Memory B cell (primary cell): ENCODE measurements at regions not wholly inside any gene's neighbourhood (a gene's known extent, or its start where the extent isn't known, plus 50 kb on each side); places are given as distances from the start of the nearest gene placed in this dataset.
"Not testable (repeated sequence)": the region's sequence is repeated elsewhere in the genome, so short reads cannot be mapped to it uniquely, and the experiment has no call there.

ENCODE experiments used
- ATAC-seq: fragments of 150-1000 bp; cut with Tn5 transposase; 2 replicates; pipeline ENCODE4 v1.10.0; 2021; ENCODE audit warnings: low read depth, mild to moderate bottlenecking, moderate library complexity
- DNase-seq, 2 donors: peaks; one replicate each; pipeline ENCODE4 v3.0.0; 2022; ENCODE audit warnings: low spot score in 2 of 2
- H3K27ac Mint-ChIP-seq: one replicate; pipeline ENCODE4 v1.8.0; 2022; ENCODE audit warnings: mild to moderate bottlenecking, moderate library complexity, mixed read lengths
- H3K27me3 Mint-ChIP-seq: one replicate; pipeline ENCODE4 v1.8.0; 2022; ENCODE audit warnings: mixed read lengths
- H3K36me3 Mint-ChIP-seq: one replicate; pipeline ENCODE4 v1.8.0; 2022; ENCODE audit warnings: mild to moderate bottlenecking, mixed read lengths
- H3K4me1 Mint-ChIP-seq: one replicate; pipeline ENCODE4 v1.8.0; 2022; ENCODE audit warnings: mixed read lengths
- H3K4me3 Mint-ChIP-seq: one replicate; pipeline ENCODE4 v1.8.0; 2022; ENCODE audit warnings: mild to moderate bottlenecking, moderate library complexity, mixed read lengths
- H3K9me3 Mint-ChIP-seq: one replicate; pipeline ENCODE4 v1.8.0; 2022; ENCODE audit warnings: mixed read lengths

DNA sequence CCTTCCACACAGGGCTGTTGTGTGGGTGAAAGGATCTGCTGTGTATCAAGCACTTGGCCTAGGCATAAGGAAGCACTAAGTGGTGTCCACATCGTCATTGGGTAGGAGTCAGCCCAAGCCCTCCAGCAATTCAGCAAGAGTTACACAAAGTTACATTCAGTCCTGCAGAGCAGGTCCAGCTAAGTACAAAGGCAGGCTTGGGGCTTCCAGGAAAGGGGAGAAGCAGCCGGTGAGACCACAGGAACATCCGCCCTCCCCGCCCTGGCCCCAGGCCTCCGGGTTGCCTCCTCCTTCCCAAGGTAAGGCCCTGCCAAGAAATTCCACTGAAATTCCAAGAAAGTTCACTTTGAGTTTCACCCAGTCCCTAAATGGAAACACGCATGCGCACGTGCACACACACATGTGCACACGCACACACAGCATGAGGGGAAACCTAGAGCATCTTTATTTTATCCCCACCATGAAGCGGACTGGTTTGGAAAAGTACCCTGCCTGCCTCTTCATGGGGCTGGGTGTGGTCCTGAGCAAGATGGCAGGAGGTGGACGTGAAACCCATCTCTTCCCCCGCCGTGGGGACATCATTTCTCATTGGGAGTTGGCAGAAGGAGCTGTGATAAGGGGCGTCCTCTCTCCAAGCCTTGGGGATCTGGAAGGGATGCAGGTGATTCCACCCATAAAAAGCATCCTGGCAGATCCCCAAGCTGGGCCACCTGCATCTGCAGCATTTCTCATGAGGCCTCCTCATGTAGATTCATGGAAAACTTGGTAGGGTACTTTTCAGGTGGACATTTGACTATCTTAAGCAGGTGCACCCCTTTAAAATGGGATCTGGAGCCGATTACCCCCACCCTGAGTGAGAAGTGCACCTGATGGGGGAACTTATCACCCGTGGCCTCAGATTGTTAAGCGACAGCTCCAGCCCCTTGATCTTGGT, 69.1 kb upstream of the NANOS1 start:
- no peak for DNase-seq
- no peak for ATAC-seq
- H3K4me3 Mint-ChIP-seq: no peak overlapping the region

DNA sequence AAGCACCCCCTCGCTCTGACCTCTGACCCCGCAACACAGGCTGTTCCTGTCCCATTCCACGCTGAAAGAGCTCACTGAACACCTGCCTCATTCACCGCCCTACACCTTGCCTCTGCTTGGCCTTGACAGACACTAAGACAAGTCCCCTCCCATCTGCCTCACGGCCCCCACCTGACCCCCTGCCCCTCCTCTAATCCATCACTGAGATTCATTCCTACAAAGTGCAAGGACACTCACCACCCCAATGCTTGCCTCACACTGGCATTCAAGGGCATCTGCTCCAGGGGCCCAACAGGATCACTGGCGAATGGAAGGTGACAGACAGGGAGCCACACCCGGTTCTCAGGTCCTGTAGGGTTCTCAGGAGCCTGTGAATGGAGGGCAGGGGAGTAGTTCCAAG, 68.1 kb upstream of the NANOS1 start:
- ATAC-seq: no peak
- no peak overlapping the region for H3K4me3 Mint-ChIP-seq
- H3K27me3 Mint-ChIP-seq: peaks cover 24% of the 10 kb centered on the region
- no peak overlapping the region for H3K27ac Mint-ChIP-seq
- no peaks in the 10 kb centered on the region for H3K9me3 Mint-ChIP-seq
- no peaks in the 10 kb centered on the region for H3K36me3 Mint-ChIP-seq
- no peaks in the 10 kb centered on the region for H3K4me1 Mint-ChIP-seq
- DNase-seq: no peak

More for the DNA sequence above, 69.1 kb upstream of the NANOS1 start:
- Mint-ChIP-seq H3K27ac (no peak overlapping the region), H3K27me3 (peaks cover 20% of the 10 kb centered on the region), H3K9me3 (no peaks in the 10 kb centered on the region), H3K4me1 (no peaks in the 10 kb centered on the region), H3K36me3 (no peaks in the 10 kb centered on the region)

DNA sequence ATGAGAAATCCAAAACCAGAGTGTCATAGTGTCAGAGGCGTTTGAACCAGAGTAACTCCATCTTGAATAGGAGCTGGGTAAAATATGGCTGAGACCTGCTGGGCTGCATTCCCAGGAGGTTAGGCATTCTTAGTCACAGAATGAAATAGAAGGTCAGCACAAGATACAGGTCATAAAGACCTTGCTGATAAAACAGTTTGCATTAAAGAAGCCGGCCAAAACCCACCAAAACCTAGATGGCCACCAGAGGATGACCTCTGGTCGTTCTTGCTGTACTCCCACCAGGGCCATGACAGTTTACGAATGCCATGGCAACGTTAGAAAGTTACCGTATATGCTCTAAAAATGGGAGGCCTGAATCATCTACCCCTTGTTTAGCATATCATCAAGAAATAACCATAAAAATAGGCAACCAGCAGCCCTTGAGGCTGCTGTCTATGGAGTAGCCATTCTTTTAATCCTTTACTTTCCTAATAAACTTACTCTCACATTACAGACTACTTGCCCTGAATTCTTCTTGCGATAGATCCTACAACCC, 67.1 kb upstream of the NANOS1 start:
- H3K27me3 Mint-ChIP-seq: peaks cover 27% of the 10 kb centered on the region
- not testable (repeated sequence) for ATAC-seq, H3K36me3 Mint-ChIP-seq, H3K4me1 Mint-ChIP-seq, H3K27ac Mint-ChIP-seq, H3K4me3 Mint-ChIP-seq, DNase-seq, H3K9me3 Mint-ChIP-seq

DNA sequence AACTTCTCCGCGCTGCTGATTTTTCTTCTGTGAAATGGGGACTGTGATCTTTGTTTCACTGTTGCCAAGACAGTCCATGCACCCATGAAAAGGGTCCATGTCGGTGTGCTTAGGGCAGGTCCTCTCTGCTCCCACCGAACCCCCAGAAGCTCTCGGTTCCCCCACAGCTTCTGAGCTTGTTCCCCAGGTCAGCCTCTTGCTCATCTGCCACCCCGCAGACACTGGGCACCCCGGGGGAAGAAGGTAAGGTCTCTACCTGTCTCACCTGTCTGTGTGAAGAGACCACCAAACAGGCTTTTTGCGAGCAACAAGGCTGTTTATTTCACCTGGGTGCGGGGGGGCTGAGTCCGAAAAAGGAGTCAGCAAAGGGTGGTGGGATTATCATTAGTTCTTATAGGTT, 66.2 kb upstream of the NANOS1 start:
- Mint-ChIP-seq H3K27ac (no peak overlapping the region), H3K4me1 (no peaks in the 10 kb centered on the region), H3K36me3 (no peaks in the 10 kb centered on the region), H3K4me3 (no peak overlapping the region), H3K9me3 (no peaks in the 10 kb centered on the region), H3K27me3 (peaks cover 28% of the 10 kb centered on the region)
- ATAC-seq (no peak), DNase-seq (no peak)

DNA sequence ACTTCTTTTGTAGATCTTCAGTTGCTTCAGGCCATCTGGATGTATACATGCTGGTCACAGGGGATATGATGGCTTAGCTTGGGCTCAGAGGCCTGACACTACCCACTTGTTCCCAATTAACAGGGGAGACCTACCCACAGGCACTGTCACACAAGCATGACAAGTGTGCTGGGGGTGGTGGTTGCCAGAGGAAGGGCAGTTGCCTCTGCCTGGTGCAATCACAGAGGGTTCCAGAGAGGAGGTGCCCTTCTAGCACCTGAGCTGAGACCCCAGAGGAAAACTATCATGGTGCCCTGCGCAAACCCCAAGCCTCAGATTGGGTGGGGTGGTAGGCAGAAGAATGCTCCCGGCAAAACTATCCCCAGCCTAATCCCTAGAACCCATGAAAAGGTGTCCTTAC, 65.6 kb upstream of the NANOS1 start:
- no peak for DNase-seq
- peaks cover 30% of the 10 kb centered on the region for H3K27me3 Mint-ChIP-seq
- ATAC-seq: no peak
- H3K4me1 Mint-ChIP-seq: no peaks in the 10 kb centered on the region
- no peak overlapping the region for H3K4me3 Mint-ChIP-seq
- H3K27ac Mint-ChIP-seq: no peak overlapping the region
- no peaks in the 10 kb centered on the region for H3K36me3 Mint-ChIP-seq
- H3K9me3 Mint-ChIP-seq: no peaks in the 10 kb centered on the region

DNA sequence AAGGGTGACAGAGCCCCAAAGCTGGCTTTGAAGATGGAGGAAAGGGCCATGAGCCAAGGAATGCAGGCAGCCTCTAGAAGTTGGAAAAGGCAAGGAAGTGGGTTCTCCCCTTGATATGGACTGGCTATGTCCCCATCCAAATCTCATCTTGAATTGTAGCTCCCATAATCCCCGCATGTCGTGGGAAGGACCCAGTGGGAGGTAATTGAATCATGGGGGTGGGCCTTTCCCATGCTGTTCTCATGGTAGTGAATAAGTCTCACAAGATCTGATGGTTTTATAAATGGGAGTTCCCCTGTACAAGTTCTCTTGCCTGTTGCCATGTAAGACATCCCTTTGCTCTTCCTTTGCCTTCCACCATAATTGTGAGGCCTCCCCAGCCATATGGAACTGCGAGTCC, 65.0 kb upstream of the NANOS1 start:
- H3K4me1 Mint-ChIP-seq, H3K27ac Mint-ChIP-seq, DNase-seq, ATAC-seq, H3K9me3 Mint-ChIP-seq, H3K36me3 Mint-ChIP-seq, H3K4me3 Mint-ChIP-seq: not testable (repeated sequence)
- H3K27me3 Mint-ChIP-seq: peaks cover 33% of the 10 kb centered on the region

DNA sequence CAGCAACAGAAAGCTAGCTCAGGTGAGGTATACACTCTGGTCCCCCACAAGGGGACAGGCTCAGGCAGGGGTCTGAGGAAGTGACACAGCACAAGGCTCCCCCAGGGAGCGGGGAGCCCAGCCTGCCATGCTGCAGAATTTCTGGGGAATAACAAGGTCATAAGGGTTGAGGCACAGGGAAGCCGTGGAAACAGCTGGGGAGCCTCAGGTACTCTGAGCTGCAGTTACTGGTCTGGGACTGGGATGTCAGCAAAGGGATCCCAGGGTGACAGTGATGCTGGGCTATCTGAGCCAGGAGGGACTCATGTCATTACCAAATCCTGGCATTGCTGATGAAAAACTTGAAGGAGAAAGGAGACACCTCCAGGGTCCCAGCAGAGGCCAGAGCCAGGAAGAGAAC, 64.4 kb upstream of the NANOS1 start:
- Mint-ChIP-seq H3K4me1 (no peaks in the 10 kb centered on the region), H3K36me3 (no peaks in the 10 kb centered on the region), H3K27ac (no peak overlapping the region), H3K9me3 (no peaks in the 10 kb centered on the region), H3K27me3 (peaks cover 34% of the 10 kb centered on the region), H3K4me3 (no peak overlapping the region)
- ATAC-seq: no peak
- no peak for DNase-seq

DNA sequence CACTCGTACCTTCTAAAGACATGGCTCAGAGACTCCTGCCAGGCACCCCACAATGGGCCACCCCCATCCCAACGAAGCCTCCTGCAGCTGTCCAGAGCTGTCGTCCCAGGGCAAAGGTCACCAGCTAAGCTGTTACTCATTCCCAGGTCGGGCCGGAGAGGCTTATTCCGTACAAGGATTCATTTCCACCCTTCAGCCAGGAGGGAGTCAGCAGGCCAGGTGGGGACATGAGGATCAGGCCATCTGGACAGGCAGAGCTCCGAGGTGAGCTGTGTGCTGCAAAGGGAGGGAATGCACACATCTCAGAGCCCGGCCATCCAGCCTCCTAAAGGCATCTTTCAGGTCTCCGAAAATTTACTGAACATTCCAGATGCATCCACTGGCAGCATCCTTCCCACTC, 63.9 kb upstream of the NANOS1 start:
- Mint-ChIP-seq H3K4me1 (no peaks in the 10 kb centered on the region), H3K27ac (no peak overlapping the region), H3K36me3 (no peaks in the 10 kb centered on the region), H3K9me3 (no peaks in the 10 kb centered on the region), H3K4me3 (no peak overlapping the region), H3K27me3 (peaks cover 34% of the 10 kb centered on the region)
- DNase-seq (no peak), ATAC-seq (no peak)

DNA sequence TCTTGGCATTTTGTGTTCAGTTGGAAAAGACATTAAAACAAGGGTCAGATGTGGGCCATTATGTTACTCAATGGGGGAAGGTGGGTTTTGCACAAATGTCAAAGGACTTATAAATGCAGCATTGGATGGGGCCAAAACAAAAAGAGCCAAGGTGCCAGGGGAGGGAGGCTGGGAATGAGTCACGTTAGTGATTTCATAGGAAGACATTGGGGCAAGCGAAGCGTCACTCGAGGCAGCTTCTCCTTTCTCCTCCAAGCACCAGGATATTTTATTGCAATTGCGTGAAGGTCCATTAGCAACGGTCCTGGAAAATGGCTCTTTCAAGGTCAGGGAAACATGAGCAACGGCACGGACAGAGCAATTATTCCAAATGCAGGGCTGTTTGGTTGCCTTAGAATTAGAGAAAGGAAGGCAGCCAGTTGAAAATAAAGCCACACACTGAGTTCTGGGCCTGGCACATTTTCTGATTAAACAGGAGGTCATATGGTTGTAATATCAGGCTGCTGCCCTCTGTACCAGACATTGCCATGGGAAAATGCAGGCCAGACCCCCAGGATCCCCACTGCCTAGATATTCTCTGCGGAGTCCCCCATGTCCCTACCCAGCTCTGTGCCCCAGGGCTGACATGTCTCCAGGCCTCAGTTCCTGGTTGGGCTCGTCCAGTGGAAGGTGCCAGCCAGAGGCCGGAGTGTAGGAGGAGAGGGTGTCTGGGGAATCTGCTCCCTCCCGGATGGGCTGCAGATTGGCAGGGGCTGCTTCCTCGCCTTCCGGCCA, 63.3 kb upstream of the NANOS1 start:
- no peaks in the 10 kb centered on the region for H3K9me3 Mint-ChIP-seq
- H3K4me1 Mint-ChIP-seq: no peaks in the 10 kb centered on the region
- ATAC-seq (no peak), DNase-seq (no peak)
- H3K36me3 Mint-ChIP-seq: no peaks in the 10 kb centered on the region
- H3K4me3 Mint-ChIP-seq: no peak overlapping the region
- peaks cover 33% of the 10 kb centered on the region for H3K27me3 Mint-ChIP-seq
- H3K27ac Mint-ChIP-seq: no peak overlapping the region

DNA sequence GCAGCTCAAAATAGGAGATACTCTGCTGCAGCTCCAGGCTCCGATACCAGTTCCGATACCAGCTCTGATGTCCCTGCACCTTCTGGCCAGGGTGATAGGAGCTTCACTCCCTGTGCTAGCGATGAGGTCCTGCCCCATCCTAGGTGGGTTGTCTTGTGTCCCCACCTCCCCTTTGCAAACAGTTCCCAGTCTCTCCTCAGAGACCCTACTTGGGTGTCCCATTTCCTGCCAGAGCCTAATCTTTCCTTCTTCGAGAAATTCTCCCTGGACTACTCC, 62.7 kb upstream of the NANOS1 start:
- no peak for ATAC-seq
- Mint-ChIP-seq H3K4me1 (no peaks in the 10 kb centered on the region), H3K4me3 (no peak overlapping the region), H3K27ac (no peak overlapping the region), H3K9me3 (no peaks in the 10 kb centered on the region), H3K27me3 (peaks cover 30% of the 10 kb centered on the region), H3K36me3 (no peaks in the 10 kb centered on the region)
- no peak for DNase-seq

DNA sequence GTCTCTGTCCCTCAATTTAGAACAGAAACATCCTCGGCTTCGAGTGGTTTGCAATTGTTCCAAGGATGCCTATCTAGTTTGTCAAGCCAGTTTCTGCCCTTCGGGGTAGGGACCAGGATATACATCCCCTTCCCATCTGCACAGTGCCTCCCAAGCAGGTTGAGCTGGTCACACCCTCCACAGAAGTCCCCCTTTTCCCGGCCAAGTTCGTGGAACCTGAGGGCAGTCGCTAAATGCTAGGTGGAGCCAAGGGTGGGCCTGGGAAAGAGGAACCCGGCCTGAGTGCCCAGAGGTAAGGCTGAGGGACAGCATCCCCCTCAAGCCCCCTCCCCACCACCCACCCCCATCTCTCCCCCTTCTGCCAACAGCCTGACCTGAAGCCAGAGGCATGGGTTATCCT, 62.4 kb upstream of the NANOS1 start:
- Mint-ChIP-seq H3K27ac (no peak overlapping the region), H3K36me3 (no peaks in the 10 kb centered on the region), H3K9me3 (no peaks in the 10 kb centered on the region), H3K4me3 (no peak overlapping the region), H3K4me1 (no peaks in the 10 kb centered on the region), H3K27me3 (peaks cover 30% of the 10 kb centered on the region)
- ATAC-seq (no peak), DNase-seq (no peak)

DNA sequence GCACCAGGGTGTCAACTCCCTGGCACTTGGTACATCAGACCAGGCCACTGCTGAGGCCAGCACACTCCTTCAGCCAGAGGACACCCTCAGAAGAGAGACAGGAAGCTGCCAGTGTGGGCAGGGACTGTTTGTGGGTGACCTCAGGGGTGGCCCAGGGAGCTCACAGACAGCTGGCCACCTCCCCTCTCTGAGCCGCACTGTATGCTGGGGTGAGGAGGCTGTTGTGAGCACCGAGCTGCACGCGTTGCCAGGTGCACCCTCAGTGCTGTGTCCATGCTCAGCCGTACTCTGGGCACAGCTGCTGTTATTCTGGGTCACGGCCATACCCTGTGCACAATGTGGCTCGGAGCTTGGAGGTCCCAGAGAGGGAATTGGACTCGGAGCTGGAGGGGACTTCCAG, 61.5 kb upstream of the NANOS1 start:
- H3K27ac Mint-ChIP-seq: no peak overlapping the region
- no peak for DNase-seq
- peaks cover under 1% of the 10 kb centered on the region for H3K9me3 Mint-ChIP-seq
- no peak overlapping the region for H3K4me3 Mint-ChIP-seq
- no peak for ATAC-seq
- peaks cover 26% of the 10 kb centered on the region for H3K27me3 Mint-ChIP-seq
- H3K4me1 Mint-ChIP-seq: no peaks in the 10 kb centered on the region
- peaks cover under 1% of the 10 kb centered on the region for H3K36me3 Mint-ChIP-seq

DNA sequence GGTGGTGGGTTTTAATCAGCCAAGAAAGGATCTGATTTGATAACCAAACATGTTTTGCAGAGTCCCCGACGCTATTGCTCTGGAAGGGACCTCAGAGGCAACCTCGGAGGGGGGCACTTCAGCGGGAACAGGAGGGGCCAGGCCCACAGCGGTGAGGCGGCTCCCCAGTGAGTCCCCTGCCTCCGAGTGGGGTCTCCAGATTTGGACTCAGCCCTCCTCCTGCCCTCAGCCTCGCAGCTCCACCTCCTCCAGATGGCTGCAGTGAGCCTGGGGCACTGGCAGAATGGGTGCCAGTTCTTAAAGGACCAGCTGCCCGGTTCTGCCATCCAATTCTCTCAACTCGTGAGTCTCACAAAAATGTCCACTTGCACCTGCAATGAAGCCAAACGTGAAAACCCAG, 61.0 kb upstream of the NANOS1 start:
- Mint-ChIP-seq H3K27me3 (peaks cover 29% of the 10 kb centered on the region), H3K9me3 (peaks cover 2% of the 10 kb centered on the region), H3K4me1 (no peaks in the 10 kb centered on the region), H3K36me3 (peaks cover 4% of the 10 kb centered on the region), H3K4me3 (no peak overlapping the region), H3K27ac (no peak overlapping the region)
- ATAC-seq (no peak), DNase-seq (no peak)

DNA sequence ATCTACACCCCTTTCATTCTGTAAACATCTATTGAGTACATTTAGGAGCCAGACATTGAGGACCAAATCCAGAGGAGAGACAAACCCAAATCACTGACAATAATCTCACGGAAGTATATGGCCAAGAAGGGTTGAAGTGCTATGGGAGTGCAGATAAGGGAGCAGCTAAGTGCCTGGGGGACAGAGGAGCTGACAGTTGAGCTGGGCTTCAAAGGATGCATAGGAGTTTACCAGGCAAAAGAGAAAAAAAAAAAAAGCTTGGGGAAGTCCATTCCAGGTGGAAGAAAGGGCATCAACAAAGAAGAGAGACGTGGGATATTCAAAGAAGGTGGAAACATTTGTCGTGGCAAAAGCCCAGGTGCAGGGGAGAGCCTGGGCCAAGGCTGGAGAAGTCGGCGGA, 60.5 kb upstream of the NANOS1 start:
- no peak for ATAC-seq
- H3K9me3 Mint-ChIP-seq: peaks cover 4% of the 10 kb centered on the region
- H3K27ac Mint-ChIP-seq: no peak overlapping the region
- no peak for DNase-seq
- H3K27me3 Mint-ChIP-seq: peaks cover 27% of the 10 kb centered on the region
- no peaks in the 10 kb centered on the region for H3K4me1 Mint-ChIP-seq
- H3K36me3 Mint-ChIP-seq: peaks cover 5% of the 10 kb centered on the region
- H3K4me3 Mint-ChIP-seq: no peak overlapping the region
